CD1c-positive myeloid dendritic cell (primary cell): ENCODE measurements at regions not wholly inside any gene's neighbourhood (a gene's known extent, or its start where the extent isn't known, plus 50 kb on each side); places are given as distances from the start of the nearest gene placed in this dataset.
A peak's percentile ranks its signal among the peaks of the same experiment; 100 is the strongest.

ENCODE experiments used
- DNase-seq: peaks from one replicate; pipeline ENCODE4 v3.0.0-alpha.2; 2016; ENCODE audit errors: extremely low spot score

- DNase-seq = no peak
These were observed 76.5 kb upstream of the ADRB1 start for GRCh38 chr10:113967126-113967525.

GRCh38 chr10:113970641-113971040 is 73.0 kb upstream of the ADRB1 start:
- no peak for DNase-seq

- no peak for DNase-seq
These were observed 72.2 kb upstream of the ADRB1 start for GRCh38 chr10:113971349-113971973.

GRCh38 chr10:113977174-113977573 is 66.5 kb upstream of the ADRB1 start:
- no peak for DNase-seq

GRCh38 chr10:113978802-113979201 is 64.9 kb upstream of the ADRB1 start:
- no peak for DNase-seq

GRCh38 chr10:113979409-113979808 is 64.3 kb upstream of the ADRB1 start:
- DNase-seq = no peak

GRCh38 chr10:113980408-113981087 is 63.1 kb upstream of the ADRB1 start:
- DNase-seq = no peak

GRCh38 chr10:113982296-113982695 is 61.4 kb upstream of the ADRB1 start:
- no peak for DNase-seq

GRCh38 chr10:113982769-113983168 is 60.9 kb upstream of the ADRB1 start:
- no peak for DNase-seq

GRCh38 chr10:113983552-113983951 is 60.1 kb upstream of the ADRB1 start:
- no peak for DNase-seq

GRCh38 chr10:113985297-113985844 is 58.3 kb upstream of the ADRB1 start:
- DNase-seq = no peak

GRCh38 chr10:113986316-113986715 is 57.4 kb upstream of the ADRB1 start:
- no peak for DNase-seq

- no peak for DNase-seq
These were observed 56.5 kb upstream of the ADRB1 start for GRCh38 chr10:113987156-113987555.

- peak; percentile 82 for DNase-seq
These were observed 55.9 kb upstream of the ADRB1 start for GRCh38 chr10:113987805-113988204.

- DNase-seq = no peak
These were observed 55.1 kb upstream of the ADRB1 start for GRCh38 chr10:113988535-113988934.

- DNase-seq = no peak
These were observed 52.4 kb upstream of the ADRB1 start for GRCh38 chr10:113991091-113991860.

- no peak for DNase-seq
These were observed 51.1 kb upstream of the ADRB1 start for GRCh38 chr10:113992471-113993011.

GRCh38 chr10:113993489-113993991 is 50.1 kb upstream of the ADRB1 start:
- DNase-seq = peak; percentile 24
